ENCODE measurements at regions not wholly inside any gene's neighbourhood (a gene's known extent, or its start where the extent isn't known, plus 50 kb on each side); places are given as distances from the start of the nearest gene placed in this dataset.
"Not testable (repeated sequence)": the region's sequence is repeated elsewhere in the genome, so short reads cannot be mapped to it uniquely, and the experiment has no call there.

GRCh38 chr10:53521046-53521445 is 748.5 kb upstream of the MBL2 start:
- DNase-seq, result no peak

- DNase-seq, result no peak
Measured at GRCh38 chr10:53508197-53508596, 735.6 kb upstream of the MBL2 start.

DNA sequence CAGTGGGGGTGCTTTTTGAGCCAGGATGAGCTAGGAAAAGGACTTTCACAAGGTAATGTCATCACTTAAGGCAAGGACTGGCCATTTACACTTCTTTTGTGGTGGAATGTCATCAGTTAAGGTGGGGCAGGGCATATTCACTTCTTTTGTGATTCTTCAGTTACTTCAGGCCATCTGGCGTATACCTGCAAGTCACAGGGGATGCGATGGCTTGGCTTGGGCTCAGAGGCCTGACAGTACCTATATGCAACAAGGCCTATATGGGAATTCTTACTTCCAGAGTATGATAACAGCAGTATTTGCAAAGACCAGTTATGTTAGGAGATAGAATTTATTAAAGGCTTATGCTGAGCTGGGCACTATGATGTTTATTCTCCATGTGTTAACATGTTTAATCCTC is 731.9 kb upstream of the MBL2 start:
- not testable (repeated sequence) for DNase-seq

DNA sequence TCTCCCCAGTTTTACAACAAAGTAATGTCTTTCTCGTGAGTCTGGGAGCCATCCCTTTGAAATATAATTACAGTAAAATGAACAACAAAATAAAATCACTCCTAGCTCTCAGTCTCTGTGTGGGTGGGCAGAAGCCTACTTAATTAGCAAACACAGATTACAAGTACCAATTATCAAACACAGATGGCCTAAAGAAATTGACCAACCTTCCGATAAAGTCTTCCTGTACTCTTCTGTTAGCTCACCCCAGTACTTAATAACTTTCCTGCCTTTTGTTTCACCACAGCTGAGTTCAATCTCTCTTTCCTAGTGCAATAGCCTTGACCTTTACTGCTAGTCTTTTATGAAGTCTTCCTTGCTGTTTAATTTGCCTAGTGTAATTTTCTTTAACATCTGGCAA is 719.2 kb upstream of the MBL2 start:
- peak; percentile 2 for DNase-seq

DNA sequence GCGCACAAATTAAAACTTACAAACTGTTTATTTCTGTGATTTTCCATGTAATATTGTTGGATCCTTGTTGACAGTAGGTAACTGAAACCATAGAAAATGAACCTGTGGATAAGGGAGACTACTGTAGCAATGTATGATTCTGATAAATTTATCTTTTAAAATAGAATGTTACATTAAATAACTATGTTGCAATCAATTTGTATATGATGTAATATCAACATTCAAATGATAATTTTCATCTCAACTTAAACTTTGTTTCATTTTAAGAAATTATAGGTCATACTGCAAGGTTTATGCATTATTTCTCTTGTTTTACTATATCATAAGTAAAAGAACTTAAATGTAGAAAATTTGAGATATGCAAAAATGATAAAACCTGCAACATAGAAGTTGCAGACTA is 718.0 kb upstream of the MBL2 start:
- no peak for DNase-seq

GRCh38 chr10:53489335-53490182 is 717.0 kb upstream of the MBL2 start:
- no peak for DNase-seq

DNA sequence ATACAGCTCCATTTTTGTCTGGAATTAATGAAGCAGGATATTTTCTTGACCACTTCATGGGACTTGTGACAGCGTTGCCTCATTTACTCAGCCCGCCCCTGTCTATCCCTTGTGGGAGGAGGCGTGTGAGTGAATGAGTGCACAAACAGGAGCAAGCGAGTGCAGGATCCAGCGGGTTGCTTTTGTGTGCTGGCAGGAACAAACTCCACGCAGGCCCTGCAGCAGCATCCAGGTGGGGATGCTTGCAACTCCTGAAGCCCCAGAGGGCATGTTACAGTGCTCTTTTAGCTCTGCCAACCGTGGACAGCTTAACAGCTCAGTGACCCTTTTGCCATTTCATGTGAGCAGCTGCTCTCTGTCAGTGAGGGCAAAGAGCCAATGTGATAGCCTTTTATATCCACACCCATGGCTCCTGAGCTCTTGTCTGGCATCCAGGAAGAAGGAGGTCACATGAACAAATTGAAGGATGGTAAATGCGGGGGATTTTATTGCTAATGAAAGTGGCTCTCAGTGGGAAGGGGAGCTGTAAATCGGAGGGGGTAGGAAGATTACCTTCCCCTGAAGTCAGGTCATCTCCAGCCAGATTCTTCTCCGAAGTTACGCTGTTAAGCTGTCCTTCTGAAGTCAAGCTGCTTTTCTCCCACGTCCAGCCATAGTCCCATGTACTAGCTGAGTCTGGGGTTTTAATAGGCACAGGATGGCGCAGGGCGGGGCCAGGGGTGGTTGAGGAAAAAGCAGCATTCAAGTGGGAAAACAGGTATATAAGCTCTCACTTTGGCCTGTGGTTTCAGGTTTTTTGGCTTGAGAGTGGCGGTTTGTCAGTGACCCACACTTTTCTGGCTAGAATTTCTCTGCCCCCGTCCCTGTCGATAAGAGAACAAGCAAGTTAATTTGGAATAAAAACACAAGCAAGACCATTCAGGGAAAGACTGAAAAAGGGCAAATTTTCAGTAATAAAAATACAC is 714.7 kb upstream of the MBL2 start:
- DNase-seq, result peak; percentile 33

DNA sequence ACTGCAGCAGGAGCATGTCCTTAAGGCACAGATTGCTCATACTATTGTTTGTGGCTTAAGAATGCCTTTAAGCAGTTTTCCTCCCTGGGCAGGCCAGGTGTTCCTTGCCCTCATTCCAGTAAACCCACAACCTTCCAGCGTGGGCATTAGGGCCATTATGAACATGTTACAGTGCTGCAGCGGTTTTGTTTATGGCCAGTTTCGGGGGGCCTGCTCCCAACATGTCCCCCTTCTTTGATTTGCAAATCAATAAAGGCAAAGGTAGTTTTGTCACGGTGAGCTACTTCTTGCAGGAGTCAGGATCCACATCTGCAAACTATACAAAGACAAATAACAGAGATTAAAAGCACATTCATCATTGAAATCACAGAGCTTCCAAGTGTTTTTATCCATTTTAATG is 712.8 kb upstream of the MBL2 start:
- not testable (repeated sequence) for DNase-seq

DNA sequence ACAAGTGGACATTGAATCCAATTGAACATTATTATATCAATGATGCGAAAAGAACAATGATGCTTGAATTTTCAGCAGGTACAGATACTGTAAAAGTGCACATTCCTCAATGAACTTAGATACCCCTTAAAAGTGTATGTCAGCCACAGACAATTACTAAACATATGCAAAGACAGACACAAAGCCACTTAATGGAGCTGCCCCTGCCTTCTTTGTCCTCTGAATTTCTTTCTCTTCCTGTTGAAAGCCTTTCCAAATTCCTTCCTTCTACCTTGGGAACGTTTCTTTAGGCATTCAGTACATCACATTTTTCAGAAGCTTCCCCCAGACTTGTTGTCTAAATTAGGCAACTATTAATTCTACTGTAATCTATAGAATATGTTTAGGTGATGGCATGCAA is 706.8 kb upstream of the MBL2 start:
- DNase-seq, result no peak

DNA sequence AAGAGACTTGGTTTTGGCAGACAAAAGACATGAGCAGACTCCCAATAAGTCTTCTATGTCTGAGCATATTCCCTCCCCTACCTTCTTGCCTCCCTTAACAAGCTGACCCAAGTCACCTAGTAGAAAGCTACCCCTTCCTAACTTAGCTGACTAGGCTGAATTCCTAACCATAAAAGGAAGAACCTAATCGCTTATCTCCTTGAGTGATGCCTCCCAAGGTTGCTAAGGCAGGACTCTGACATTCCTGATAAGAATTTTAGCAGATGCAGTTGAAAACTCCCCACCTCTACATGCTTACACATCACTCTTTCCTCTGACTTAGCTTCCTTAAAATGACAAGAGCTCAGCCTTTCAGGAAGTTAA is 704.7 kb upstream of the MBL2 start:
- DNase-seq, result no peak

GRCh38 chr10:53476650-53477312 is 704.2 kb upstream of the MBL2 start:
- no peak for DNase-seq

DNA sequence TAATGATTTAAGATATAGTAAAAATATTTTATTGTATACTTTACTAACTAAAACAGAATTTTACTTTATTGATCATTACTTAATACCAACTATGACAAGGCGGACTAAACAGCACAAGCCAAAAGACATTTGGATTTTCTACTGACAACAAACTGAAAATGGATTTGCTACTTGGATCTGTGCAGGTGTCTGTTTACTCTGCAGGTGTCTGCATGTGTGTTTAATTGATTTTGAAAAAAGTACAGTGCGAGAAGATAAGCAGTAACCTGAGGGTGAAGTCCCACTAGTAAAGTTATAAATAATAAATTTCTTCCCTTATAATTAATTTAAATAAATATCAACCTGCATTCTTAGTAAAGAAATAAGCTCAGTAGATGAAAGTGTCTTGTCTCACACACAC is 696.8 kb upstream of the MBL2 start:
- no peak for DNase-seq

- DNase-seq, result no peak
Measured at GRCh38 chr10:53463539-53463938, 691.0 kb upstream of the MBL2 start.

- DNase-seq, result no peak
Measured at GRCh38 chr10:53458007-53458406, 685.4 kb upstream of the MBL2 start.

- no peak for DNase-seq
Measured at GRCh38 chr10:53453196-53453595, 680.6 kb upstream of the MBL2 start.

GRCh38 chr10:53447576-53447975 is 675.0 kb upstream of the MBL2 start:
- no peak for DNase-seq

DNA sequence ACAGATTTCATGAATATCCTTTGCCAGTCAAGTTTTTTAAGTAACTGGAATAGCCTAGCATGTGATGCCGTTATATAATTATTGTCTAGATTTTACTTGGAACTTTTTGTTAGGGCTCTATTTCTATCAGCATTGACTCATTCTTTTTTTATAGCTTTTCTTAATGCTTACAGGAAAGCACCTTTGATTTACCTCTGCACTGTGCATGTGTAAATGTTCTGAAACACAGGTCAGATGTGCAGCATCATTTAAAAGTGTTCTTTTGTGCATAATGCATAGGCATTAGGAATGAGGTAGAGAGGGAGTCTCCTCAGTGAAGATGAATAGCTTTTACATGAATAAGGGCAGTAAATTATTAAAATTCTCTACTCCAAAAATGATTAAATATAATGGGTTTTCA is 669.3 kb upstream of the MBL2 start:
- no peak for DNase-seq

DNA sequence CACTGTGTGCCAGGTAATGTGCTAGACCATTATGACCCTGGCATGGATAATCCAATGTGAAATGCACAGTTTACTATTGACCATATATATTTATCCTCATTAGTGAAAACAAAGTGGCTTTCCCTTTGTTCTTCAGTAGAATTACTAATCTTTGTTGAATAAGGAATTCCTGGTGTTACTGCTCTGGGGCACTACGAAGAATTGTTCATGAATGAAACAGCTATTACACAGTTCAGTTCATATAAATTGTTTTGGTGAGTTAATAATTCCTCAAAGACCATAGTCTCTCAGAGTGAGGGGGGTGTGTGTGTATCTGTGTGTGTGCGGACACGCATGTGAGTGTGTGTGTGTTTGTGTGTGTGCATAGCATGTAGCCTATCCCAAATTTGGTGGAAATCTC is 668.0 kb upstream of the MBL2 start:
- DNase-seq, result no peak

- DNase-seq, result not testable (repeated sequence)
Measured at GRCh38 chr10:53439075-53439474, 666.5 kb upstream of the MBL2 start.

- no peak for DNase-seq
Measured at GRCh38 chr10:53434413-53434812, 661.8 kb upstream of the MBL2 start.

DNA sequence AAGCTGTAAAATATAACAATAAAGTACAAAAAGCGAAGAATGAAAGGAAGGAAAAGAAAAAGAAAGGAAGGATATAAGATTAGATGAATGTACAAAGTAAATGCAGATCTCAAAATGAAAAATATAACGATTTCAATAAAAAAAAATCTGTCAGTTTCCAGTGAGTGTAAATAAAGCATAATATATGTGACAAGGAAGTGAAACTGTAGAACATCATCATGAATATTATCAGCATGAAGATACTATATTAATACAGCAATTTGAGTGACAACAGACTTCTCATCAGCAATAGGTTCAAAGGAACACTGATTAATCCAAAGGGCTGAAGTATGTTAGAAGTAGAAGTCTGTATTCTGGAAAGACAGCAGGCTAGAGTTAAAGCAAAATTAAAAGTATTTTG is 659.5 kb upstream of the MBL2 start:
- no peak for DNase-seq

DNA sequence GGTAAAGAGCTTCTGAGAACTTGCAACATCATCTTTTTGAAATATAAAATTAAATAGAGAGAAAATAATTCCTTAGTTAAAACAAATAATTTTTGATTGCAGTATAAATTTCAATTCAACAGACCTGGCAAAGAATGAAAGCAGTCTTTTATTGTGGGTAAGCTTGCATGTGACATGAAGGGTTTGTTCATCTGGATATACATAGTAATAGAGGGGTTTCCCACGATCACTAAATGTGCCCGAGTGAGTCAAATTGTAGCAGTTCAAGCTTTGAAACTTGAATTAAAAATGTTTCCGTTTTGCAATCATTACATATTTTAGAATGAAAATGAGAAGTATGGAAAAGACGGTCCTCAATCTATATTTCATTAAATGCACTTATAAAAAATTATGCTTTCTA is 658.4 kb upstream of the MBL2 start:
- DNase-seq, result no peak

GRCh38 chr10:53430127-53430891 is 657.7 kb upstream of the MBL2 start:
- no peak for DNase-seq

All from eye (tissue), 1 donor.